ENCODE measurements at regions not wholly inside any gene's neighbourhood (a gene's known extent, or its start where the extent isn't known, plus 50 kb on each side); places are given as distances from the start of the nearest gene placed in this dataset.

GRCh38 chr3:150144191-150144708 lies 173.6 kb upstream of the PFN2 start:
- Histone ChIP-seq H3K36me3 (replicated peaks; ENCODE audit: insufficient read depth, low read depth) (no peaks in the 10 kb centered on the region), H4K20me1 (ENCODE audit: insufficient read depth, poor library complexity, severe bottlenecking) (no peaks in the 10 kb centered on the region), H3K27ac (no peak overlapping the region), H3K27me3 (no peaks in the 10 kb centered on the region), H3K4me2 (no peak overlapping the region), H3K4me3 (no peak overlapping the region), H3K79me2 (no peaks in the 10 kb centered on the region), H3K9me2 (replicated peaks; ENCODE audit: insufficient read depth) (no peaks in the 10 kb centered on the region), H3K4me1 (ENCODE audit: insufficient read depth) (peaks cover 2% of the 10 kb centered on the region), H2AFZ (no peak overlapping the region), H3K9me3 (ENCODE audit: low read depth) (no peaks in the 10 kb centered on the region)
- TF ChIP-seq CTCF (IDR thresholded peaks at IDR 0.05; ENCODE audit: poor library complexity) (no peak), EZH2 (IDR thresholded peaks at IDR 0.05; ENCODE audit: borderline replicate concordance) (no peak), EZH2phosphoT487 (IDR thresholded peaks at IDR 0.05; ENCODE audit: low read depth, severe bottlenecking, unreplicated experiment) (no peak)
- WGBS (ENCODE audit: low lambda C conversion rate, missing lambda C conversion rate), result 96% methylated on average over 6 of the region's 6 CpGs
- DNase-seq (ENCODE audit: low spot score), result no peak

DNA sequence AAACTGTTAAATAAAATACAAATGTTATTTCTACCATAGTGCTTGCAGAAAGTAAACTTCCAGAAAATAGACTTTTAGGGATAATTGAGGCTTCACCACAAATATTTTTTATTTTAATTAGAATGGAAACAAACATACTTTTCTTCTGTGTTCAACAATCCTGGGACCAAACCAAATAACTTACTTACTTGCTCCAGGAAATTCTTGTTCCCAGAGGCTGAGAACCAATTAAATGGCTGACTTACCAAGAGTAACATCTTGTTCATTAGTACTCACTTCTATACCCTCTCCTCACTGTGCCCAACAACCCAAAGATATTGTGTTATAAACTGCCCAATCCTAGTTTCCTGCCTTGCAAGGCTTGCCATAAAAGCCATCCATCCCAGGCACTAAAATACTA lies 172.2 kb upstream of the PFN2 start:
- Histone ChIP-seq H3K79me2 (no peaks in the 10 kb centered on the region), H3K4me2 (no peak overlapping the region), H3K36me3 (replicated peaks; ENCODE audit: insufficient read depth, low read depth) (no peaks in the 10 kb centered on the region), H3K4me1 (ENCODE audit: insufficient read depth) (no peaks in the 10 kb centered on the region), H3K9me2 (replicated peaks; ENCODE audit: insufficient read depth) (no peaks in the 10 kb centered on the region), H3K4me3 (no peak overlapping the region), H3K27me3 (no peaks in the 10 kb centered on the region), H4K20me1 (ENCODE audit: insufficient read depth, poor library complexity, severe bottlenecking) (no peaks in the 10 kb centered on the region), H2AFZ (no peak overlapping the region), H3K9me3 (ENCODE audit: low read depth) (no peaks in the 10 kb centered on the region), H3K27ac (no peak overlapping the region)
- no peak for DNase-seq (ENCODE audit: low spot score)
- no peak for TF ChIP-seq EZH2 (IDR thresholded peaks at IDR 0.05; ENCODE audit: borderline replicate concordance)
- no peak for TF ChIP-seq EZH2phosphoT487 (IDR thresholded peaks at IDR 0.05; ENCODE audit: low read depth, severe bottlenecking, unreplicated experiment)
- no peak for TF ChIP-seq CTCF (IDR thresholded peaks at IDR 0.05; ENCODE audit: poor library complexity)

- Histone ChIP-seq H3K9me2 (replicated peaks; ENCODE audit: insufficient read depth) (no peaks in the 10 kb centered on the region), H2AFZ (no peak overlapping the region), H3K4me1 (ENCODE audit: insufficient read depth) (no peaks in the 10 kb centered on the region), H3K79me2 (no peaks in the 10 kb centered on the region), H3K9me3 (ENCODE audit: low read depth) (no peaks in the 10 kb centered on the region), H3K27me3 (no peaks in the 10 kb centered on the region), H4K20me1 (ENCODE audit: insufficient read depth, poor library complexity, severe bottlenecking) (no peaks in the 10 kb centered on the region), H3K27ac (no peak overlapping the region), H3K4me2 (no peak overlapping the region), H3K4me3 (no peak overlapping the region), H3K36me3 (replicated peaks; ENCODE audit: insufficient read depth, low read depth) (no peaks in the 10 kb centered on the region)
- TF ChIP-seq EZH2phosphoT487 (IDR thresholded peaks at IDR 0.05; ENCODE audit: low read depth, severe bottlenecking, unreplicated experiment), result no peak
- TF ChIP-seq CTCF (IDR thresholded peaks at IDR 0.05; ENCODE audit: poor library complexity), result no peak
- no peak for TF ChIP-seq EZH2 (IDR thresholded peaks at IDR 0.05; ENCODE audit: borderline replicate concordance)
- 72% methylated on average over 3 of the region's 3 CpGs for WGBS (ENCODE audit: low lambda C conversion rate, missing lambda C conversion rate)
- DNase-seq (ENCODE audit: low spot score), result no peak
These were observed 171.2 kb upstream of the PFN2 start for GRCh38 chr3:150141790-150142326.

Data from hepatocyte (in vitro differentiated cells).